ENCODE measurements at regions not wholly inside any gene's neighbourhood (a gene's known extent, or its start where the extent isn't known, plus 50 kb on each side); places are given as distances from the start of the nearest gene placed in this dataset.

GRCh38 chr4:53805291-53805690 is 214.0 kb upstream of the LNX1 start:
- DNase-seq: no peak

- no peak for DNase-seq
These were observed 213.4 kb upstream of the LNX1 start for GRCh38 chr4:53804719-53805118.

GRCh38 chr4:53802500-53802899 is 211.2 kb upstream of the LNX1 start:
- DNase-seq: no peak

- DNase-seq: no peak
These were observed 210.1 kb upstream of the LNX1 start for GRCh38 chr4:53801373-53801772.

- DNase-seq: no peak
These were observed 209.5 kb upstream of the LNX1 start for GRCh38 chr4:53800741-53801140.

- no peak for DNase-seq
These were observed 201.8 kb upstream of the LNX1 start for GRCh38 chr4:53793096-53793495.

GRCh38 chr4:53790286-53790685 is 199.0 kb upstream of the LNX1 start:
- DNase-seq: no peak

- no peak for DNase-seq
These were observed 197.3 kb upstream of the LNX1 start for GRCh38 chr4:53788621-53789020.

GRCh38 chr4:53788011-53788410 is 196.7 kb upstream of the LNX1 start:
- DNase-seq: no peak

- no peak for DNase-seq
These were observed 195.3 kb upstream of the LNX1 start for GRCh38 chr4:53786632-53787031.

- DNase-seq: no peak
These were observed 194.7 kb upstream of the LNX1 start for GRCh38 chr4:53785996-53786395.

GRCh38 chr4:53784112-53784511 is 192.8 kb upstream of the LNX1 start:
- no peak for DNase-seq

- DNase-seq: no peak
These were observed 192.0 kb upstream of the LNX1 start for GRCh38 chr4:53783208-53783859.

GRCh38 chr4:53782458-53782845 is 191.2 kb upstream of the LNX1 start:
- no peak for DNase-seq

GRCh38 chr4:53781629-53782457 is 190.6 kb upstream of the LNX1 start:
- DNase-seq: no peak

GRCh38 chr4:53780736-53781400 is 189.6 kb upstream of the LNX1 start:
- no peak for DNase-seq

- no peak for DNase-seq
These were observed 187.7 kb upstream of the LNX1 start for GRCh38 chr4:53779025-53779424.

- DNase-seq: no peak
These were observed 186.9 kb upstream of the LNX1 start for GRCh38 chr4:53778155-53778554.

- DNase-seq: no peak
These were observed 186.1 kb upstream of the LNX1 start for GRCh38 chr4:53777244-53777984.

- DNase-seq: no peak
These were observed 184.9 kb upstream of the LNX1 start for GRCh38 chr4:53776141-53776540.

GRCh38 chr4:53775381-53775780 is 184.1 kb upstream of the LNX1 start:
- DNase-seq: no peak

- no peak for DNase-seq
These were observed 180.0 kb upstream of the LNX1 start for GRCh38 chr4:53771326-53771725.

- no peak for DNase-seq
These were observed 176.2 kb upstream of the LNX1 start for GRCh38 chr4:53767482-53767881.
